Left colon (tissue), 2 donors: ENCODE measurements at regions not wholly inside any gene's neighbourhood (a gene's known extent, or its start where the extent isn't known, plus 50 kb on each side); places are given as distances from the start of the nearest gene placed in this dataset.

Experiments used
- ATAC-seq: fragments of 200-7000 bp; cut with Tn5 transposase; one replicate; pipeline ENCODE4 v1.9.1; 2020; ENCODE audit warnings: mild to moderate bottlenecking, moderate library complexity
- DNase-seq, 2 donors: peaks; one replicate each; pipeline ENCODE4 v3.0.0-alpha.2; 2020
- intact Hi-C, 2 donors: fragments of 100-400 bp; cut with DNase I in 1 of 2; cut with micrococcal nuclease in 1 of 2; formaldehyde crosslinking; loops; one replicate each; pipeline versions ENCODE4 v1.11.2 to v1.14.0; 2022; cut with DNase I, micrococcal nuclease
- donor health status: DM: no; HTN: no; CAD: no.
- donor health status: DM: yes; HTN: yes; CAD: no.

DNA sequence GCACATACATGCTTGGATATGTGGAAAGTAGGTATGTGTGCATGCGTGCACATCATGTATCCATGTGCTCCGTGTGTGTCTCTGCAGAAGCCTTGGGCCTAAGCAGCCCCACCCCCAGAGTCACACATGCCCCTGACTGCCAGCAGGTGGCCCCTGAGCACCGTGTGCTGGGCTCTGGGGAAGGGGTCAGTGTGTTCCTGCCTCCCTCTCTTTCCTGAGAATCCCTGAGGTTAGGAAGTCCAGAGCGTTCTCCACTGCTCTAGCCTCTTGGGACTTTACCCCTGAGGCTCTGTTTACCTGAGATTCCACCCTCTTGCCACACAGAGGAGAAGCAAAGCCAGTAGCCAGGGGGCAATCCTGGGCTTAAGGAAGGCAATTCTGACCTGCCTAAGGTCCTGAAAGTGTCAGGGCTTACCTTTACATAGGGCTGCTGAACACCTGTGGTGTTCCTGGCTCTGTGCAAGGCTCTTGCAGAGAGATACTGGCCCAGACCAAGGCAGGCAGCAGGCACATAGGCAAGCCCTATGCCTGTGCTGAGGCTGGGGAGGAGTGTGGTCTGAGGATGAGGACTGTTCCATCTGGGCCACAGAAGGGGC lies 207.3 kb downstream of the TMEM38B start:
- intact Hi-C loops: no loop called here
- ATAC-seq (peak; percentile 77), DNase-seq (peak in 1 of 2 donors; percentile 16)

GRCh38 chr9:105908069-105908468 lies 213.7 kb downstream of the TMEM38B start:
- no peak for DNase-seq
- intact Hi-C loops: no loop called here
- ATAC-seq: no peak

DNA sequence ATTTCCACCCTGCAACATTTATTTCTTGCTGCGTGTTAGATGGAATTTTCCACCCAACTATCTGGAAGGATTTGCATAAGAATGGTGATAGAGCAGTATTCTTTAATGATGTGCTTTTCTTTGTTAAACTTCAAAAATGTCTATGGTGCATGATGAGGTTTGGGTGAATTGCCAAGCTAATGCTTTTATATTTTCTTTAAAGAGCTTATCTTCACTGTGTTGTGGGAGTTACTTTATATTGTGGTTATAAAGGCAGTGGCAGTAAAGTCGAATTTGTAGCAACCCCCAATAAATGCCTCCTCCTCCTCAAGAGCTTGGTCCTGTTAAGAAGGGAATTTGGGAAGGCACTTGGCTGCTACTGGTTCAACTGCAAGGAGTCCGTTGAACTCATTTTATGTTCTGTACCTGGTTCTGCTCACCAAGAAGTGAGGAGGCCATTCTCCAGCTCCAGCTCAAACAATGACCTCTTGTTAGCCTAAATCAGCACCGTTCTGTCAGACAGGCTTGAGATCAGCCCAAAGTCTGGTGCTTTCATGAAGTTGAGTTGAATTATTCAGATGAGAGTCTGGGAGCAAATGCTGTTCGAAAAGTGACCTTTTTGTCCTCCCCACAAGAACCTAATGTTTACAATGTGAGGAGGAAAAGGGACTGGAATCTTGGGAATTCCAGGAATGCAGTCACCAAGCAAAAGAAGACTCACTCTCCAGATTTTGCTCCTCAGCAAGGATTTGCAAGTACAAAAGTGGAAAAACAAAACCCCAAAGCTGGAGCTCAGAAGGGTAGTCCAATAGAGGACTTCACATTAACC lies 217.0 kb downstream of the TMEM38B start:
- intact Hi-C loops: no loop called here
- DNase-seq (no peak), ATAC-seq (no peak)

DNA sequence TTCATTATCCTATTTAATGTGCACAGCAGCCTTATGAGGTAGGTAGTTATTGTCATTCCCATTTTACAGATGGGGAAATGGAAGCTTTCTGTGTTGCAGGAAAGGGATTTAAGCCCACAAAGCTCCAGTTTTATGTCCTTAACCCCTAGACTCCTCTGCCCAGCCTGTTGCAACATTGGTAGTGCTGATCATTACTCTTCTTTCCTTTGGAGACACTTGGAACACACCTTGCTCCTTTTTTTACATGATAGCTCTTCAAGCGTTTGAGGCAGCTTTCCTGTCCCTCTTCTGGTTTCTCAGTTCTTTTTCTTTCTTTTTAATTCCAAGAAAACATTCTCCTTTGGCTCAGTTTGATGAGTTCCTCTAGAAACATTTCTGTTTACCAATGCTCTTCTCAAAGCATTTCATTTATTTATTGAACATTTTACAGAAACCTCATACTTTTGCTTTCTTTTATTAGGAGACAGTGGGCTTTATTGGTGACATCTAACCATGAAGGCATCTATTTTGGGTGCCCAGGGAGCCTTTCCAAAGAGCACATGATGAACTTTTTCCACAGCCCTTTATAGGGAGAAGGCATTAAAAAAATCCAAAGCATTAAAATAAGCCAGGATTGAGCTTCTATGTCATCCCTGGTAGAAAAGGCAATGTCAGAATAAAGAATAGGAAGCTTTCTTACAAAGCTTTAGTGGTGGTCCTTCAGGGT lies 218.0 kb downstream of the TMEM38B start:
- intact Hi-C loops: no loop called here
- DNase-seq (no peak), ATAC-seq (no peak)

DNA sequence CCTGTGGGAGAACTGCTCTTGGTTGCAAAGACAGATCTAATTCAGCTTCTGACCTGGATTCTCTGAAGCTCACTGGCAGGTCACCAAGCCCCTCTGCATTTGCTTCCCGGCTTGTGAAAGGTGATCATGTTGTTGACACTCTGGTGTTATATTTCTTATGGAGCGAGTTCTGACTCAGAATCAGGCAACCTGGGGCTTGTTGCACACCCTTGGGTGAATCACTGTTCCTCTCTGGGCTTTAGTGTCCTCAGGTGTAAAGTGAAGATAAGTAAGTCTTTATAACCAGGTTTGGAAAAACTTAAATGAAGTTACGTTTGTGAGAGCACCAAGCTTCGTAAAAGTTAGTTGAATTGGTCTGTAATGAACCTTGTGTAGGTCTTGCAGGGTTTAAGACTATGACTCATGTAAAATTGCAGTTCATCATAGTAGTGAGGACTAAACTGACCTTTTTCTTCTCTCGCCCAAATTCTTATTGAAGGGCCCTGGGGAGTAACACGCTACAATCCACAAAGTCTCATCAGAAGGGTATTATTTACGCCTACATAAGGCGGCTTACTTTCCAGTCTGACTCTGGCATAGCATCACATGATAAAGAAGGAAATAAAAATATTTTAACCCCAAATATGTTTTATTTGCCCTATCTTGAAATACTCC lies 218.6 kb downstream of the TMEM38B start:
- intact Hi-C loops: no loop called here
- DNase-seq: no peak
- ATAC-seq: no peak

DNA sequence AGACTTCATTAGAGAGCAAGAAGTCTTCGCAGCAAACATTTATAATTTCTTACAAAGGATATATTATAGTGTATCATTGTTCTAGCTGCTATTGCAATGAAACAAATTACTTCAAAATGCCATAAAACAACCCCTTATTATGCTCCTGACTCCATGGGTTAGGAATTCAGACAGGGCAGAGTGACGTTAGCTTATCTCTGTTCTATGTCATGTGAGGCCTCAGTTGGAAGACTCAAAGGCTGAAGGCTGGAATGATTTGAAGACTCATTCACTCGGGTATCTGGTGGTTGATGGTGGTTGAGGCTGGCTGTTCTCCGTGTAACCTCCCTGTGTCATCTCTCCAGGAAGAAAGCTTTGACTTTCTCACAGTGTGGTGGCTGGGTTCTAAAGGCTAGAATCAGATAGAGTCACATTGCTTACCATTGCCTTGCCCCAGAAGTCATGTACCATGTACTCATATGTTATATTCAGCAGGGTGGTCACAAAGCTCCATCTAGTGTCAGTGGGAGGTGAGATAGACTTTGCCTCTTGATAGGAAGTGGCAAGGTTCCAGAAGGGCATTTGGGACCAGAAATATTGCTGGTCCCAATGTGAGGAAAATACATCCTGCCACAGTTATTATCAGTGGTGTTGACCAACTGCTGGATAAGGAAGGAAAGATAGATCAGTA lies 226.9 kb downstream of the TMEM38B start:
- ATAC-seq (no peak), DNase-seq (no peak)
- intact Hi-C loops: no loop called here

GRCh38 chr9:105928416-105928815 lies 234.1 kb downstream of the TMEM38B start:
- ATAC-seq (no peak), DNase-seq (no peak)
- intact Hi-C loops: no loop called here

GRCh38 chr9:105930011-105930627 lies 235.8 kb downstream of the TMEM38B start:
- intact Hi-C loops: no loop called here
- ATAC-seq: no peak

DNA sequence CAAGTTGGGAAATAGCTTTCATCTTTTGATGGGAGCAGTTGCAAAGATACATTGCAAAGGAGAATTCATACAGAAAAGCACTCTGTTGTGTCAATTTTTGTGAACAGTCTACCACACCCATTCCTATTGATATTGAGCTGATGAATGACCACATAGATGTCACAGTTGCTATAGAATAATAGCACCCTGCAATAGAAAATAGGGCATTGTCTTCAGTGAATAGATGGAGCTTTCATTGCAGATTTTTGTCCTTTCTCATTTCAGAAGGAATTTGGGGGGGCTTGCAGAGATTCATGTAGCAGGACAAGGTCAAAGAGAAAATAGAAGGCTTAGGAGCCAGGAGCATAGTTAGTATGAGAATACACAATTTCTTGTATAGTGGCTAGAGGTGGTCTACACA lies 237.9 kb downstream of the TMEM38B start:
- intact Hi-C loops: no loop called here
- no peak for ATAC-seq
- no peak for DNase-seq

More at GRCh38 chr9:105930011-105930627, 235.8 kb downstream of the TMEM38B start:
- no peak for DNase-seq

GRCh38 chr9:105950448-105950847 lies 256.1 kb downstream of the TMEM38B start:
- ATAC-seq (no peak), DNase-seq (no peak)
- intact Hi-C loops: no loop called here

- intact Hi-C loops: no loop called here
- ATAC-seq: no peak
- no peak for DNase-seq
Observed at GRCh38 chr9:105950894-105951293, 256.6 kb downstream of the TMEM38B start.

GRCh38 chr9:105954517-105954916 lies 260.2 kb downstream of the TMEM38B start:
- no peak for DNase-seq

DNA sequence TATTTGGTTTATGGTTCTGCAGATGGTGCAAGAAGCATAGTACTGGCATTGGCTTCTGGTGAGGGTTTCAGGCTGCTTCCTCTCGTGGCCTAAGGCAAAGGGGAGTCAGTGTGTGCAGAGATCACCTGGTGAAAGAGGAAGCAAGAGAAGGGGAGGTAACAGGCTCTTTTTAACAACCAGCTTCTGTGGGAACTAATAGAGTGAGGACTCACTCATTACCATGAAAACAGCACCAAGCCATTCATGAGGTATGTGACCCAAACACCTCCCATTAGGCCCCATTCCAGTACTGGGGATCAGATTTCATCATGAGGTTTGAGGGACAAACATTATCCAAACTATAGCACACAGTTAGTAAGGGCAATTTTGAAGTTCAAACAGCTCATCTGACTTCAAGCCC lies 263.5 kb downstream of the TMEM38B start:
- ATAC-seq (no peak), DNase-seq (no peak)
- intact Hi-C loops: no loop called here

More at GRCh38 chr9:105954517-105954916, 260.2 kb downstream of the TMEM38B start:
- intact Hi-C loops: no loop called here
- ATAC-seq: no peak

GRCh38 chr9:105958587-105958986 lies 264.2 kb downstream of the TMEM38B start:
- ATAC-seq (no peak), DNase-seq (no peak)
- intact Hi-C loops: no loop called here

GRCh38 chr9:105959531-105959930 lies 265.2 kb downstream of the TMEM38B start:
- DNase-seq: no peak
- no peak for ATAC-seq
- intact Hi-C loops: no loop called here

GRCh38 chr9:105963343-105964099 lies 269.2 kb downstream of the TMEM38B start:
- intact Hi-C loops: no loop called here
- ATAC-seq: no peak
- no peak for DNase-seq

GRCh38 chr9:105964156-105964555 lies 269.8 kb downstream of the TMEM38B start:
- DNase-seq: no peak
- intact Hi-C loops: no loop called here
- no peak for ATAC-seq

- DNase-seq: no peak
- no peak for ATAC-seq
- intact Hi-C loops: no loop called here
Observed at GRCh38 chr9:105966834-105967233, 272.5 kb downstream of the TMEM38B start.
